ENCODE measurements at regions not wholly inside any gene's neighbourhood (a gene's known extent, or its start where the extent isn't known, plus 50 kb on each side); places are given as distances from the start of the nearest gene placed in this dataset.

GRCh38 chr1:58852731-58853485 lies 69.1 kb upstream of the JUN start:
- TF ChIP-seq CTCF (IDR thresholded peaks at IDR 0.05): no peak
- no peak for TF ChIP-seq POLR2A (IDR thresholded peaks at IDR 0.05)
- TF ChIP-seq EP300 (IDR thresholded peaks at IDR 0.05): no peak

All from tibial nerve (tissue), 4 donors.